Activated naive CD4-positive, alpha-beta T cell treated with Interleukin-2 at 50 U/mL for 16 hours (primary cell): ENCODE measurements at regions not wholly inside any gene's neighbourhood (a gene's known extent, or its start where the extent isn't known, plus 50 kb on each side); places are given as distances from the start of the nearest gene placed in this dataset.

Source experiments
- DNase-seq: peaks from one replicate; pipeline ENCODE4 v3.0.0-alpha.2; 2020

GRCh38 chr16:5498562-5498961 is 401.0 kb upstream of the EEF2KMT start:
- no peak for DNase-seq

DNA sequence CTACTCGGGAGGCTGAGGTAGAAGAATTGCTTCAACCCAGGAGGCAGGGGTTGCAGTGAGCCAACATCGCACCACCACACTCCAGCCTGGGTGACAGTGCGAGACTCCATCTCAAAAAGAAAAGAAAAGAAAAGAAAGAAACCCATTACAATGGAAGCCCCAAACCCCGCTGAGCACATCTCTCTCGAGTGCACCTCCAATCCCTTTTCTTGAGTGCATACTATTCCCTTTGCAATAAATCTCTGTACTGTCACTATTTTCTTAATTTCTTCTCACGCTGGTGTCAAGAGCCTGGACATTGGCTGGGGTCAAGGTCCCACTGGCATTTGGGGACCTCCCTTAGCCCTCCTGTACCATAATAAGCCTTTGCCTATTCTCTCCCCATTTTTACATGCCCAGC is 398.4 kb upstream of the EEF2KMT start:
- DNase-seq = no peak

- DNase-seq = no peak
Observed at GRCh38 chr16:5490499-5490898, 392.9 kb upstream of the EEF2KMT start.

DNA sequence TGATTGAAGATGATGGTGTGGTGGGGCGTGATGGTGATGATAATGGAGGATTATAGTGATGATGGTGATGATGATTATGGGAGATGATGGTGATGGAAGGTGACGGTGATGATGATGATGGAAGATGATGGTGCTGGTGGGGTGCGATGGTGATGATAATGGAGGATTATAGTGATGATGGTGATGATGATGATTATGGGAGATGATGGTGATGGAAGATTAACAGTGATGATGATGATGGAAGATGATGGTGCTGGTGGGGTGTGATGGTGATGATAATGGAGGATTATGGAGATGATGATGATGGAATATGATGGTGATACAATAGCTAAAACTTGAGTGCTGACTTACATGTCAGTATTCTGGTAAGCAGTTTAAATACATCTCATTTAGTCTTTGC is 391.0 kb upstream of the EEF2KMT start:
- DNase-seq = no peak

DNA sequence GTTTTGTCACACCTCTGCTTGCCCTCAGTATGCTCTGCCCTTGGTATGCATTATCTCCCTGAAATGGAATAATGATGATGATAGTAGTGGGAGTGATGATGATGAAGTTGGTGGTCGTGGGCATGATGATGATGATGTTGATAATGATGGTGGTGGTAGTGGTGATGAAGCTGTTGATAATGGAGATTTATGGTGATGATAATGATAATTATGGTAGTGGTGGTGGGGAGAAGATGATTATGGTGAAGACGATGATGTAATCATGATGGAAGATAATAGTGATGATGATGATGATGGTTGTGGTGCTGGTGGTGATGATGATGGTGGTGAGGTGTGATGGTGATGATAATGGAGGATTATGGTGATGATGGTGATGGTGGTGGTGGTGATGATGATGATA is 390.1 kb upstream of the EEF2KMT start:
- DNase-seq = no peak

DNA sequence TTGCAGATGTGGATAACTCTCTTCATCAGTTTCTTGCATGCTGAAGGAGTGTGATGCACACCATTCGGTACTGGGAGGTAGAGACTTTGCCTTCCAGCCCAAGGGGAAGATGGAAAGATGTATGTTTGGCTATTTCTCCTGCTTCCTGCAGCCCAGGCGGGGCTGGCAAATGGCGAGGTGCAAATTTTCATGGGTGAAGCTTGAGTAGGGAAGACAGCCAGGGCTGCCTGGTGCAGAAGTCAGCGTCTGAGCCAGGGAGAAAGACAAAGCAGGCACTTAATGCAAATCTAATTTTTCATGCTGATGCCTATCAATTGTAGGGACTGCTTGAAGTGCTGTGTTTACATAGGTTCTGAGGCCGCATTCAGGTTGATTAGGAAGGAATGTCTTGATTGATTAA is 384.7 kb upstream of the EEF2KMT start:
- DNase-seq = no peak

GRCh38 chr16:5480431-5481195 is 383.0 kb upstream of the EEF2KMT start:
- no peak for DNase-seq

GRCh38 chr16:5479926-5480325 is 382.3 kb upstream of the EEF2KMT start:
- no peak for DNase-seq

GRCh38 chr16:5478036-5478435 is 380.4 kb upstream of the EEF2KMT start:
- no peak for DNase-seq

DNA sequence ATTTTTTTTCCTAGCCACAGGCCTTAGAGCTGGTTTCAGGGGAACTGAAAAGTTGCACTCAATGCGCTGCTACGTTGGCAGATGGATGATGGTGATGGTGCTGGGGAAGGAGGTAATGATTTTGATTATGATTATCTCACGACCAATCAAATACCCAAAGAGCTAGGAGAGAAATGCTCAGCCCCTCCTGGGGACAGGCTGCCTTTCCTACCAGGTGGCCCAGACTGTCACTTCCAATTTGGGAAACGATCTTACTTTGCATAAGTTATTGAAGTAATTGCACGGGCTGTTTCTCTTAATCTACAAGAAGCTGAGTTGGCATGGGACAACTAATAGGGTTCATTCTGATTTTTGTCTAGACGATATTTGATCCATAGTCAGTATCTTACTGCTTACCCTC is 379.7 kb upstream of the EEF2KMT start:
- no peak for DNase-seq

DNA sequence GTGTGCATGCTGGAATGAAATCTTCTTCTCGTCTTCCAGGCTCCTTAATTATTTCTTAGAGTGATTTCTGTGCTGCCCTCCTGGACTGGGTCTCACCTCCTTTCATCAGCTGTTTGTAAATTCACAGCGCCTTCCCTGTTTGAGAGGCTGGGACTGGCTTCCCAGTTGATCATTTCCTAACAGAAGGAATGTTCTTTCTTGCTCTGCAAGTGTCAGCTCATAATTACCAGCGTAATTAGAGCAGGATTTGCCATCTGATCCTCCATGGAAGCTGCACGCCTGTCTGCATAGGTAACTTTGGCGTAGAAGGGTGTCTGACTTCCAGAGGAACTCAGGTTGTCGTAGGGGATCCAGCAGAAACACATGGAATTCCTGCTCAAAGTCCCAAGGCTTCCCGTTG is 375.0 kb upstream of the EEF2KMT start:
- no peak for DNase-seq

- DNase-seq = no peak
Observed at GRCh38 chr16:5468488-5468887, 370.9 kb upstream of the EEF2KMT start.

GRCh38 chr16:5467552-5467951 is 370.0 kb upstream of the EEF2KMT start:
- no peak for DNase-seq

DNA sequence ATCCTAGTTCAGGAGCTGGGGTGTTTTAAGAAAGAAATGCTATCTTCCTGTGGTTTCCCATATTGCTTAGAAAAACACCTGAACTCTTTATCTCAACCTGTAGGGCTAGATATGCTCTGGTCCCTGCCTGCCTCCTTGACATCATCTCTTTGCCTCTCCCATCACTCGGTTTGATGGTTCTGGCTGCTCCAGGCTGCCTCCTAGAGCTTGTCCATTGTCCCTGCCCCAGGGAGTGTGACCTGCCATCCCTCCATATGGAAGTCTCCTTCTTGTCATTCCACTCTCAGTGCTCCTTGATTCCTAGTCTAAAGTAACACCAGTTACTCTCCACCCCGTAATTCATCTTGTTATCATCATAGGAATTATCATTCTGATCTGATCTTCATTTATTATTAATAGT is 369.0 kb upstream of the EEF2KMT start:
- no peak for DNase-seq

- no peak for DNase-seq
Observed at GRCh38 chr16:5465714-5466113, 368.1 kb upstream of the EEF2KMT start.

GRCh38 chr16:5463820-5464219 is 366.2 kb upstream of the EEF2KMT start:
- DNase-seq = no peak

DNA sequence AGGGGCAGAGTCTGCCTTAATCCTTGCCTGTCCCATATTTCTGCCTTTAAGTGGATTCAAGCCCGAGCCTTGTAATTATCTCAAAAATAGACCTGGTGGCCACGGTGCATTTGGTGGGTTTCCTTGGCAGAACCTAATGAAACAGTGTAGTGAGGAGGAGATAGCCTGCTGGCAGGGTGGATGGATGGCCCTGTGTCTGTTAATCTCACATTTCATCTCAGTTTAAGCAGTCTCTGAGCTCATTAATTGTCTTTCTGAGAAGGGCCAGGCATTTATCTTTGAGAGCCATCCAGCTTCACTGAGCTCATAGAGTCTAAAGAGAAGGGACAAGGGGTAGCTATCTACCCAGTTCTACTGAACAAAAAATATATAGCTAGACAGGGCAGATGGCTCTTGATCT is 364.0 kb upstream of the EEF2KMT start:
- no peak for DNase-seq

GRCh38 chr16:5461141-5461540 is 363.5 kb upstream of the EEF2KMT start:
- no peak for DNase-seq

DNA sequence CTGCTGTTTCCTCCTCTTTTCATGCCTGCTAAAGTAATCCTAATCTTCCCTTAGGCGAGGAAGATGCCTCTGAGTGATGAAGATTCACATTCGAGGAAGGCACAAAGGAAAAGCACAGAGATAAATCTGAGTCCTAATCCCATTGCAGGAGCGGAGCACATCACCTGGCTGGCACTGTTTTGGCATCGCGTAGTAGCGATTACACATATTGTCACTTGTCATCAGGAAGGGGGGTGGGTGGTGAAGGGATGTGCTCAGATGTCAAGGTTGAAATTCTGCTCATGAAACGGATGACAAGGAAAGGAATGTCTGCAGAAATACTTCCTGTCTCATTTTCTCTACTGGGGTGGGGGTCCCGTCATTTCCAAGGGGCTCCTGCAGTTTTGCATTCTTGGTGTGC is 363.1 kb upstream of the EEF2KMT start:
- DNase-seq = no peak

DNA sequence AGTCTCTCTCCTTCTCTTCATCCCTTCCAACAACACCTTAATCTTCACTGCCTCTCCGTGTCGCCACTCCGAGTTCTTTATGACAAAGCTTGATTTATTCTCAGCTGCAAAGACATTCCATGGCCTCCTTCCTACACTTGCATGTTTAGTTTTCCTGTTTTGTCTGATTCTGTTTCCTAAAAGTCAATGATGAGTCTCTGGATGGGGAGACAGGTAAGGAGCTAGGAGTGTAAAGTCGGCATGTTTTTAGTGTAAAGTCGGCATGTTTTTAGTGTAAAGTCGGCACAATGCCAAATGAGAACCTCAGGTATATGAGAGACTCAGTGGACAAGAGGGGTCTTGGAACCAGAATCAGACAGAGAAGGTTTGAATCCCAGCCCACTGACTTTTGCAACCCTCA is 362.3 kb upstream of the EEF2KMT start:
- no peak for DNase-seq

DNA sequence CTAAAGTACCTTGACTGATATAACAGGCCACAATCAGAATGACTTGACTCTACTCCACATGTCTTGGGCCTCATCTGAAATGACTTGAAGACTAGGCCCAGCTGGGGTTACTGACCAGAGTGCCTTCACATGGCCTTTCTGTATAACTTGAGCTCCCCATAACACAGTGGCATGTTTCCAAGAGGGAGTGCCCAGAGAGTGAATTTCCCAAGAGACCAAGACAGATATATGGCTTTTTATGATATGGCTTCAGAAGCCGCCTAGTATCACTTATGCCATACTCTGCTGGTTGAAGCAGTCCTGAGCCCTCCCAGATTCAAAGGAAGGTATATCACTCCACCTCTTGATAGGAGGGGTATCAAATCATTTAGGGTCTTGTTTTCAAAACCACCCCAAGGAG is 357.5 kb upstream of the EEF2KMT start:
- DNase-seq = no peak

GRCh38 chr16:5454349-5454748 is 356.8 kb upstream of the EEF2KMT start:
- DNase-seq = no peak

DNA sequence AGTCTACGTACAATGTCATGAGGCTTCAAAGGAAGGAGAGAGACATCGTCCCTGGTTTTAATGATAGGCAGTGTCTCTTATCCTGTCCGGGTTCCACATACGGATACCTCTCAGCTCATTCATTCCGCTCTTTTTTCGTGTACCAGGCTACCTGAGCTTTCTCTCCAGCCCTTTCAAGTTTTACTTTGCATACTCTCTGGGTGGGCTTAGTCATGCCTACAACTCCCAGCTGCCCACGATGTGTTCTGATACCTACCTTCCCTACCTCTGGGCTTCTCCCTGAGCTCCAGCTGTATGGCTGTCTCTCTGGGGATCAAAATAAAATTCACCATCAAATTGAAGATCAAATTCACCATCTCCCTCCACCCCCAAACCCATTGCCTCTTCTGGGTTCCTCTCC is 354.0 kb upstream of the EEF2KMT start:
- DNase-seq = no peak

- DNase-seq = no peak
Observed at GRCh38 chr16:5450409-5451104, 353.0 kb upstream of the EEF2KMT start.

DNA sequence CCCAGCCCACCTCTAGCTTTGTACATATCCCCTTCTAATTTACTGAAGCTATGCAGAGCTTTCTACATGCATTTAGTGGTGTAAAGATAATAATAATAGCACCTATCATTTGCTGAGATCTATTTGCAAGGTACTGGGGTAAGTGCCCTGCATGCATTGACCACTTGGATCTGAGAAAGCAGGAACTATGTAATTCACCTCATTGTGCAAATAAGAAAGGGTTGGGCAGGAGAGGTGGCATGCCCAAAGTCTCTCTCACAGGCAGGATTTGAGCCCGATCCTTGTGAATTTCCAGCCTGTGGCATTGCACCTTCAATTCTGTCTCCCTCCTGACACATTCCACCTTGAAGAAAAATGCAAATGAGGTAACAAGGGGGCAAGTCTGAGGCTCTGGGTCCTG is 352.3 kb upstream of the EEF2KMT start:
- no peak for DNase-seq
